Natural killer cell (primary cell): ENCODE measurements at regions not wholly inside any gene's neighbourhood (a gene's known extent, or its start where the extent isn't known, plus 50 kb on each side); places are given as distances from the start of the nearest gene placed in this dataset.

Experiments used
- ATAC-seq, 3 donors: fragments of 150-1000 bp in 2 of 3; fragments of 200-7000 bp in 1 of 3; cut with Tn5 transposase; 1 replicate in 1 of 3; 2 replicates in 2 of 3; pipeline ENCODE4 v1.10.0; 2021; ENCODE audit warnings: mild to moderate bottlenecking in 2 of 3, moderate library complexity in 2 of 3
- DNase-seq, 2 donors: peaks; one replicate each; pipeline versions ENCODE4 v3.0.0 to v3.0.0-alpha.2; 2013 to 2021; ENCODE audit warnings: mixed read lengths in 1 of 2
- H3K27ac ChIP-seq: one replicate; pipeline ENCODE4 v1.5.1; 2013; ENCODE audit warnings: mild to moderate bottlenecking, low read length
- H3K27me3 ChIP-seq: one replicate; pipeline ENCODE4 v1.6.1; 2013; ENCODE audit warnings: low read length; ENCODE audit not compliant: control insufficient read depth, insufficient read depth
- H3K36me3 ChIP-seq: one replicate; pipeline ENCODE4 v1.6.1; 2013; ENCODE audit warnings: low read length; ENCODE audit not compliant: control insufficient read depth, insufficient read depth
- H3K4me1 ChIP-seq: one replicate; pipeline ENCODE4 v1.6.1; 2013; ENCODE audit warnings: low read length; ENCODE audit not compliant: control insufficient read depth, insufficient read depth
- H3K4me3 ChIP-seq: one replicate; pipeline ENCODE4 v1.5.1; 2013; ENCODE audit warnings: low read length
- H3K9me3 ChIP-seq: one replicate; pipeline ENCODE4 v1.6.1; 2013; ENCODE audit warnings: low read length; ENCODE audit not compliant: control insufficient read depth, insufficient read depth
- H3K27ac Mint-ChIP-seq, 2 donors: one replicate each; pipeline ENCODE4 v1.8.0; 2022; ENCODE audit warnings: mild to moderate bottlenecking in 2 of 2, mixed read lengths in 2 of 2, moderate library complexity in 1 of 2
- H3K27me3 Mint-ChIP-seq, 2 donors: one replicate each; pipeline ENCODE4 v1.8.0; 2022; ENCODE audit warnings: low read depth in 2 of 2, mixed read lengths in 2 of 2
- H3K36me3 Mint-ChIP-seq: one replicate; pipeline ENCODE4 v1.8.0; 2022; ENCODE audit warnings: mixed read lengths
- H3K4me1 Mint-ChIP-seq, 2 donors: one replicate each; pipeline ENCODE4 v1.8.0; 2022; ENCODE audit warnings: mixed read lengths in 2 of 2
- H3K4me3 Mint-ChIP-seq: one replicate; pipeline ENCODE4 v1.8.0; 2022; ENCODE audit warnings: mild to moderate bottlenecking, moderate library complexity, mixed read lengths
- H3K9me3 Mint-ChIP-seq, 2 donors: one replicate each; pipeline ENCODE4 v1.8.0; 2022; ENCODE audit warnings: mixed read lengths in 2 of 2
- WGBS: methylation state at CpG from one replicate; pipeline ENCODE4 v1.1.7; 2013; ENCODE audit warnings: missing lambda C conversion rate; ENCODE audit not compliant: insufficient coverage; 5-methylcytosine and 5-hydroxymethylcytosine counted together
- intact Hi-C: fragments of 100-400 bp; cut with micrococcal nuclease; formaldehyde crosslinking; loops from one replicate; pipeline ENCODE4 v1.14.2; 2022
- TF ChIP-seq, protein P1 (sequence below): fragments of 200-600 bp; IDR thresholded peaks from one replicate; pipeline ENCODE4 v1.8.0; 2022; ENCODE audit warnings: antibody characterized with exemption

DNA sequence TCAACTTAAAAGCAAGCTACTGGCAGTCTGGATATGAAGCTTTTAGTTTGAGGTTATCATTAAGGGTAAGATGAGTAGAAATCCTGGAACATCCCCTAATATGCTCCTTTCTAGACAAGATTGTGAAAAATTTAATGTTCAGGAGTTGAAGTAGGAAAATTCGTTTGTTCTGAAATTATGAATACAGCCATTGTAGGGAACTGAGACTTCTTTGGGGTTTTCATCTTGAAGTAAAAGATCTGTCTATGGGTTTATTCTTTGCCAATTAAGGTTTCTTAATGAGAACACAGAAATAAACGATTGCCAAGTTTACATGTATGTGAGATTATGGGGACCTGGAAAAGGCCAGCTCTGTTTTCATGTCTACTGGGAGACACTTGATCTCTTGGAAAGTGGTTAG is 225.6 kb upstream of the MOCS1 start:
- Mint-ChIP-seq H3K4me3 (no peak overlapping the region), H3K9me3 (no peaks in the 10 kb centered on the region), H3K4me1 (no peaks in the 10 kb centered on the region), H3K27ac (no peak overlapping the region), H3K27me3 (no peaks in the 10 kb centered on the region), H3K36me3 (no peaks in the 10 kb centered on the region)
- intact Hi-C loops = no loop called here
- no peak overlapping the region for H3K4me3 ChIP-seq
- no peaks in the 10 kb centered on the region for H3K9me3 ChIP-seq
- no peaks in the 10 kb centered on the region for H3K27me3 ChIP-seq
- TF ChIP-seq, protein P1, sequence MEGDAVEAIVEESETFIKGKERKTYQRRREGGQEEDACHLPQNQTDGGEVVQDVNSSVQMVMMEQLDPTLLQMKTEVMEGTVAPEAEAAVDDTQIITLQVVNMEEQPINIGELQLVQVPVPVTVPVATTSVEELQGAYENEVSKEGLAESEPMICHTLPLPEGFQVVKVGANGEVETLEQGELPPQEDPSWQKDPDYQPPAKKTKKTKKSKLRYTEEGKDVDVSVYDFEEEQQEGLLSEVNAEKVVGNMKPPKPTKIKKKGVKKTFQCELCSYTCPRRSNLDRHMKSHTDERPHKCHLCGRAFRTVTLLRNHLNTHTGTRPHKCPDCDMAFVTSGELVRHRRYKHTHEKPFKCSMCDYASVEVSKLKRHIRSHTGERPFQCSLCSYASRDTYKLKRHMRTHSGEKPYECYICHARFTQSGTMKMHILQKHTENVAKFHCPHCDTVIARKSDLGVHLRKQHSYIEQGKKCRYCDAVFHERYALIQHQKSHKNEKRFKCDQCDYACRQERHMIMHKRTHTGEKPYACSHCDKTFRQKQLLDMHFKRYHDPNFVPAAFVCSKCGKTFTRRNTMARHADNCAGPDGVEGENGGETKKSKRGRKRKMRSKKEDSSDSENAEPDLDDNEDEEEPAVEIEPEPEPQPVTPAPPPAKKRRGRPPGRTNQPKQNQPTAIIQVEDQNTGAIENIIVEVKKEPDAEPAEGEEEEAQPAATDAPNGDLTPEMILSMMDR = no peak
- no peaks in the 10 kb centered on the region for H3K4me1 ChIP-seq
- WGBS = 61% methylated on average over 2 of the region's 2 CpGs
- no peaks in the 10 kb centered on the region for H3K36me3 ChIP-seq
- DNase-seq (no peak), ATAC-seq (no peak)
- no peak overlapping the region for H3K27ac ChIP-seq

DNA sequence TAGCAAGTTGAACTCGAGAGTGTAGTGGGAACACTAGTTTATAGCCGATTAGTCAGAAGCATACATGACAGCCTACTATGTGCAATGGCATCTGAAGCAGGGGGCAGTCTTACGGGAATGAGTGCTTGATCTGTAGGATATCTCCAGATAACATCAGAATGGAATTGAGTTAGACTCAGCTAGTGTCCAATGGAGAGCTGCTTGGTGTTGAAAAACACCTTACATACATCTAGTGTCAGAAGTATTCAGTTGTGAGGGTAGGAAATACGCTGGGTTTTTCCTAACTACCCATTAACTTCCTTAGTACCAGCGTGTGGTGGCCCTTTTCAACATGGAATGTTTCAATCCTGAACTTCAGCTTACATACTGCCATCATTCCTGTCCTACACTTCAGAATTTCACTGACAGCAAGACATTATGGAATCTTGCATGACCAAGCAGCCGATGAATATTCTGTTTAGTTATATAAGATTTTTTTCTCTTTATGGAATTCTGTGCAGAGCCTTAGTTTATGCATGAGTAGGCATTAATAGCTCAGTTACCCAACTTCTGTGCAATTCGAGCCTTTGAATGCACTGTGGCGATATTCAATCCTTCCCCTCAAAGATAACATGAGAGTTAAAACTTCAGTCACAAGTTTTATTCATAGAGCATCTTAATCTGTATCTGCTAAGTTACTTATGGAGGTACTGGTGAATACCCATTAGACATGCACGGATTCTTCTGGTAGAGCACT is 218.6 kb upstream of the MOCS1 start:
- Mint-ChIP-seq H3K36me3 (no peaks in the 10 kb centered on the region), H3K27ac (no peak overlapping the region), H3K4me3 (no peak overlapping the region), H3K4me1 (no peaks in the 10 kb centered on the region), H3K9me3 (no peaks in the 10 kb centered on the region), H3K27me3 (peaks cover 8 to 10% of the 10 kb centered on the region in 2 donors)
- H3K4me1 ChIP-seq = no peaks in the 10 kb centered on the region
- TF ChIP-seq, protein P1 = no peak
- 86% methylated on average over 7 of the region's 9 CpGs for WGBS
- H3K36me3 ChIP-seq = no peaks in the 10 kb centered on the region
- no peaks in the 10 kb centered on the region for H3K9me3 ChIP-seq
- no peaks in the 10 kb centered on the region for H3K27me3 ChIP-seq
- no peak for ATAC-seq
- no peak for DNase-seq
- H3K27ac ChIP-seq = no peak overlapping the region
- no peak overlapping the region for H3K4me3 ChIP-seq
- intact Hi-C loops = no loop called here

DNA sequence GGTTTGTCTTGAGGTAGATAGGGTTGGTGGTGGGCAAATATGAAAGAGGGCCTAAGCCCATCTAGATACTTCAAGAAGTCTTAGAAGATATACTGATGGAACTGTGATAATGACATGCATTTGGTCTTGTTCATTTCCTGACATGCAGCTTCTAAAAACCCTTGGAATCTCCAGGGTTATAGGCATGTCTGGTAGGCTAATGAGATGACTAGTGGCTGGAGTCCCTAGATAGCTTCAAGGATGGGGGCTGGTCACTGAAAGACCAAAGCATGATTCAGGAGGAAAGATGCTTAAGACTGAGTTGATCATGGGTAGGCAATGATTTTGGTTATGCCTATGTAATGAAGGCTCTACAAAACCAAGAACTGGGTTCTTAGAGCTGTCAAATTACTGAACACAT is 217.9 kb upstream of the MOCS1 start:
- intact Hi-C loops = no loop called here
- Mint-ChIP-seq H3K27me3 (peaks cover 10 to 15% of the 10 kb centered on the region in 2 donors), H3K27ac (no peak overlapping the region), H3K9me3 (no peaks in the 10 kb centered on the region), H3K4me3 (no peak overlapping the region), H3K36me3 (no peaks in the 10 kb centered on the region), H3K4me1 (no peaks in the 10 kb centered on the region)
- TF ChIP-seq, protein P1 = no peak
- no peaks in the 10 kb centered on the region for H3K4me1 ChIP-seq
- no peak overlapping the region for H3K4me3 ChIP-seq
- H3K27me3 ChIP-seq = no peaks in the 10 kb centered on the region
- no peaks in the 10 kb centered on the region for H3K9me3 ChIP-seq
- no peaks in the 10 kb centered on the region for H3K36me3 ChIP-seq
- ATAC-seq (no peak), DNase-seq (no peak)
- H3K27ac ChIP-seq = no peak overlapping the region
